H7 (cell line): ENCODE measurements at regions not wholly inside any gene's neighbourhood (a gene's known extent, or its start where the extent isn't known, plus 50 kb on each side); places are given as distances from the start of the nearest gene placed in this dataset.

Source experiments
- DNase-seq: peaks from one replicate; pipeline ENCODE4 v3.0.0; 2012
- H3K27me3 ChIP-seq: 2 replicates; pipeline ENCODE4 v1.6.0; 2011; ENCODE audit warnings: mild to moderate bottlenecking, low read length; ENCODE audit not compliant: control insufficient read depth, insufficient read depth
- H3K36me3 ChIP-seq: replicated peaks from 2 replicates; pipeline ENCODE4 v1.5.1; 2011; ENCODE audit warnings: low read length; ENCODE audit not compliant: control insufficient read depth, insufficient read depth
- H3K4me3 ChIP-seq: 2 replicates; pipeline ENCODE4 v1.5.1; 2011; ENCODE audit warnings: low read depth, mild to moderate bottlenecking, control low read depth, low read length, moderate library complexity; ENCODE audit not compliant: insufficient read depth

GRCh38 chr6:132954936-132955335 lies 140.6 kb downstream of the RPS12 start:
- no peak for DNase-seq
- Histone ChIP-seq H3K27me3 (no peaks in the 10 kb centered on the region), H3K36me3 (no peaks in the 10 kb centered on the region), H3K4me3 (no peak overlapping the region)

- Histone ChIP-seq H3K4me3 (no peak overlapping the region), H3K36me3 (no peaks in the 10 kb centered on the region), H3K27me3 (no peaks in the 10 kb centered on the region)
- DNase-seq = no peak
These were observed 145.4 kb downstream of the RPS12 start for GRCh38 chr6:132959639-132960326.

GRCh38 chr6:132960720-132961119 lies 146.4 kb downstream of the RPS12 start:
- H3K27me3 ChIP-seq = no peaks in the 10 kb centered on the region
- DNase-seq = no peak
- no peak overlapping the region for H3K4me3 ChIP-seq
- H3K36me3 ChIP-seq = no peaks in the 10 kb centered on the region

GRCh38 chr6:132961122-132961521 lies 146.8 kb downstream of the RPS12 start:
- no peaks in the 10 kb centered on the region for H3K36me3 ChIP-seq
- no peaks in the 10 kb centered on the region for H3K27me3 ChIP-seq
- DNase-seq = no peak
- H3K4me3 ChIP-seq = no peak overlapping the region

DNA sequence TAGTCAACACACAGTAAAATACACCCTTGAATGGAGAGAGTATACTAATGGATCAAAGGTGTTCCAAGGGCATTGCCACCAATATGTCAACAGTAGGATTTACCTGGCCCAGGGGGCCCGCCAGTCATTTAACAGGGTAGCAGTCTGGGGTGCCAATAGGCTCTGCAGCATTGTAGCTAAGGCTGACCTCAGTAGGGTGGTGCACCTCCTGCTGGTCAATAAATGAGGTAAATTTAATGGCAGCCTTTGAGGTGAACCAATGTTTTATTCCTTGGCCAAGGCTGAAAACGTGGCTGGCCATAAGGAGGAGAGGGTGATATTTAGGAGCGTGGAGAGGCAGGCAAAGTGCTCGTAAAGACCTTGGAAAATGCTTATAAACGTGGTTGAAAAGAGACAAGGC lies 147.2 kb downstream of the RPS12 start:
- no peak for DNase-seq
- no peak overlapping the region for H3K4me3 ChIP-seq
- H3K27me3 ChIP-seq = no peaks in the 10 kb centered on the region
- H3K36me3 ChIP-seq = no peaks in the 10 kb centered on the region

GRCh38 chr6:132962936-132963868 lies 148.8 kb downstream of the RPS12 start:
- Histone ChIP-seq H3K36me3 (no peaks in the 10 kb centered on the region), H3K27me3 (no peaks in the 10 kb centered on the region), H3K4me3 (no peak overlapping the region)
- DNase-seq = peak; percentile 40

DNA sequence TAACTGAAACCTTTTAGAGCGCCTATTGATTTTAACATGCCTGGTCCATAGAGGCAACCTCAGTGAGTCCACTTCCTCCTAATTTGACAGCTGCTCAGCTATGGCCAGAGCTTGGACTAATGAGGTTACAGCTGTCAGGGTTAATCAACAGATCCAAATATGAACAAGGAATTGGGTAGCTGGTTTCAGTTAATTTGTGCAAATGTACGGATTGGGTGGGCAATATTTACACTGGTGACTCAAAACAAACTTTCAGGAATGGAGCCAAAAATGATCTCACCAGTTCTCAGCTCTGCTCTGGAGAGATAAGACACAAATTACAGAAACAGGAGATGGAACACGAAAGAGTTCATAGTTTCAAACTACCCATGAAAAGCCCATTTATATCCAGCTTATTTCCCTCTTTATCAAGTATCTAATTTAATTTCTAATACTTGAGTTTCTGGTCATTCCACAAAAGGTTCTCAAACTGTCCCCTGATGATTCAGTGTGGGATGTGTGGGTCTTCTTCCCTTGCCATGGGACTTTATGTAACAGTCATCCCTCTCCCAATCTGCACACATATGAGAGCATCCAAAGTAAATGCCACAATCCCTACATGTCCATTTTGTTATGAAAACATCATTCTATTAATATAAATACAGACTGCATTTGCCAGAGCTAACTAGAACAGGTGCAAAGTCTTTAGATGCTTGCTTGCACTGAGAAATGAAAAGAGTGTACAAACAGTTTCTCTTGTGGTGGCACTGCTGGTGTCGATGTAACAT lies 149.9 kb downstream of the RPS12 start:
- Histone ChIP-seq H3K36me3 (no peaks in the 10 kb centered on the region), H3K27me3 (no peaks in the 10 kb centered on the region), H3K4me3 (no peak overlapping the region)
- no peak for DNase-seq

- H3K27me3 ChIP-seq = no peaks in the 10 kb centered on the region
- DNase-seq = no peak
- no peak overlapping the region for H3K4me3 ChIP-seq
- H3K36me3 ChIP-seq = no peaks in the 10 kb centered on the region
These were observed 150.6 kb downstream of the RPS12 start for GRCh38 chr6:132964868-132965382.

DNA sequence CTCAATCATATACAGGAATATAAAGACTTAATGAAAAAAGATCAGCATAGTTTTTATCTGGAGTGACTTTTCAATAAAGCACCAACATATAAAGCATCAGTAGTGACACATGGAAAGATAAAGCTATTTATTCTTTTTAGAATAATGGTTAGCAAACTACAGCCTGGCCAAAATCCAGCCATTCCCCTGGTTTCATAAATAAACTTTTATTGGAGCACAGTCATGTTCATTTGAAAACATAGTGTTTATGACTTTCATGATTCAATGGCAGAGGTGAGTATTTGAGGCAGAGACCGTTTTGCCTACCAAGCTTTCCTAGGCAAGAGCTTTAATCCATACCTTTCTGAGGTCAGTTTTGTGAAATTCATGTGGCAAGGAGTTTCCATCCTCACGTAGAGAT lies 153.5 kb downstream of the RPS12 start:
- no peak overlapping the region for H3K4me3 ChIP-seq
- no peaks in the 10 kb centered on the region for H3K36me3 ChIP-seq
- no peaks in the 10 kb centered on the region for H3K27me3 ChIP-seq
- no peak for DNase-seq

DNA sequence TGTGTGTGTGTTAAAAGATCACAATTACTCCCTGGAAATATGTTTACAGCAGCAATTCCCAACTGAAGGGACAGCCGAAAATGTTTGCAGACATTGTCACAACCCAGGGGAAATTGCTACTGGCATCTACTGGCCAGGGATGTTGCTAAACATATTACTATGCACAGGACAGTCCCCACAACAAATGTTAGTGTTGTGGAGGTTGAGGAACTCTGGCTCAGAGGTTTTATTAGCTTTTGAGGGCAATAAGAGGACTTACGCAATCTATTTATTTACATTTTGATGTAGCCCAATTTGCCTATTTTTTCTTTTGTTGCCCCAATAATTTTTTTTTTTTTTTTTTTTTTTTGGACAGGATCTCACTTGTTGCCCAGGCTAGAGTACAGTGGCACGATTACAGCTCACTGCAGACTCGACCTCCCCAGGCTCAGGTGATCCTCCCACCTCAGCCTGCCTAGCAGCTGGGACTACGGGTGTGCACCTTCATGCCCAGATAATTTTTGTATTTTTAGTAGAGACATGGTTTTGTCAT lies 154.1 kb downstream of the RPS12 start:
- no peak for DNase-seq
- Histone ChIP-seq H3K4me3 (no peak overlapping the region), H3K27me3 (no peaks in the 10 kb centered on the region), H3K36me3 (no peaks in the 10 kb centered on the region)

- DNase-seq = no peak
- H3K4me3 ChIP-seq = no peak overlapping the region
- no peaks in the 10 kb centered on the region for H3K36me3 ChIP-seq
- H3K27me3 ChIP-seq = no peaks in the 10 kb centered on the region
These were observed 154.8 kb downstream of the RPS12 start for GRCh38 chr6:132969196-132969595.

DNA sequence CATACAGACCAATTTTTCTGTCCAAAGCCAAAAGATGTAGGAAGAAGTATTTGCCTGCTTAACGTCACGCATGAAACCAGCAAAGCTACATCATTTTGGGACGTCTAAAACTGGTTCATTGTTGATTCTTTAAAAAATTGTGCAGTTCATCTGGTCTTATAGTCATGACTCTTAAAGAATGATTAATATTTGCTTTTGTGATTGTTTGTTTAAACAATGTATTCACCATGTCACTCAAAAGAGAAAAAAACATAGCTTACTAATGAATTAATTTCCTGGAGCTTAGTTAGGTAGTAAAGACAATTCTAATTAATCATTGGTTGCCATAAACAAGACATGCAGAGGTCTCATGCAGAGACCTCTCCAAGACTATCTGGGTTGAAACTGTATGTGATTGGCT lies 157.3 kb downstream of the RPS12 start:
- DNase-seq = no peak
- no peaks in the 10 kb centered on the region for H3K36me3 ChIP-seq
- no peaks in the 10 kb centered on the region for H3K27me3 ChIP-seq
- no peak overlapping the region for H3K4me3 ChIP-seq

GRCh38 chr6:132972254-132972653 lies 157.9 kb downstream of the RPS12 start:
- no peaks in the 10 kb centered on the region for H3K36me3 ChIP-seq
- no peaks in the 10 kb centered on the region for H3K27me3 ChIP-seq
- no peak for DNase-seq
- no peak overlapping the region for H3K4me3 ChIP-seq

DNA sequence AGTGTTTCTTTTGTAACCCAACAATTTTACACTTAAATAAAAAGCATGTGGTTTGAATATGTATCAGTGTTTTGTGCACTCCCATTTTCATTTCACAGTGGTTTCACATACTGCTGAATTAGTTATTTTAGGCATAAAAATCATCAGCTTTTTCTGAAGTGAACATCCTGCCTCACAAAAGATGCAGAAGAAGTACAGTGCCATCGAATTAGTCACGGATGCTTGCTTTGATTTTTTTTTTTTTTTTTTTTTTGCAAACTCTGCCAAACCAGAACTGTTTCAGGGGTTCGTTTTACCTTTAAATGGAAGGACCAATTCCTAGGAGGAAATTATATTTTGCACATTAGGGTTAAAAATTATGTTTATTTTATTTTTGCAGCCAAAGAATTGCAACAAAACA lies 158.6 kb downstream of the RPS12 start:
- DNase-seq = no peak
- H3K4me3 ChIP-seq = no peak overlapping the region
- no peaks in the 10 kb centered on the region for H3K27me3 ChIP-seq
- H3K36me3 ChIP-seq = no peaks in the 10 kb centered on the region
